Thyroid gland (tissue), 4 donors: ENCODE measurements at regions not wholly inside any gene's neighbourhood (a gene's known extent, or its start where the extent isn't known, plus 50 kb on each side); places are given as distances from the start of the nearest gene placed in this dataset.
A peak's percentile ranks its signal among the peaks of the same experiment; 100 is the strongest.
"Not testable (repeated sequence)": the region's sequence is repeated elsewhere in the genome, so short reads cannot be mapped to it uniquely, and the experiment has no call there.

Experiments used
- DNase-seq, 2 donors: peaks; one replicate each; pipeline ENCODE4 v3.0.0-alpha.2; 2019
- H3K27ac ChIP-seq, 3 donors: fragments of 200-600 bp; sonication (generic); 1 replicate in 2 of 3; 2 replicates in 1 of 3; pipeline ENCODE4 v1.5.1; 2016 to 2019; ENCODE audit warnings: mild to moderate bottlenecking in 1 of 3, moderate library complexity in 1 of 3
- H3K27me3 ChIP-seq: fragments of 200-600 bp; sonication (generic); one replicate; pipeline ENCODE4 v1.5.1; 2019
- H3K36me3 ChIP-seq, 2 donors: fragments of 200-600 bp; sonication (generic); one replicate each; pipeline ENCODE4 v1.5.1; 2016 to 2019
- H3K4me1 ChIP-seq, 2 donors: fragments of 200-600 bp; sonication (generic); one replicate each; pipeline ENCODE4 v1.5.1; 2017 to 2019
- H3K4me3 ChIP-seq, 3 donors: fragments of 200-600 bp; sonication (generic); replicated peaks in 1 of 3; 1 replicate in 2 of 3; 2 replicates in 1 of 3; pipeline ENCODE4 v1.5.1; 2016; ENCODE audit warnings: mild to moderate bottlenecking in 1 of 3
- H3K9me3 ChIP-seq: fragments of 200-600 bp; sonication (generic); one replicate; pipeline ENCODE4 v1.5.1; 2017
- POLR2A ChIP-seq, 2 donors: fragments of 450-650 bp; IDR thresholded peaks; one replicate each; pipeline ENCODE4 v1.6.1; 2017; ENCODE audit warnings: antibody characterized with exemption in 2 of 2, mild to moderate bottlenecking in 2 of 2, moderate library complexity in 1 of 2
- WGBS, 2 donors: methylation state at CpG; one replicate each; pipeline ENCODE4 v1.1.5; 2017; 5-methylcytosine and 5-hydroxymethylcytosine counted together
- intact Hi-C: fragments of 100-400 bp; cut with DNase I; formaldehyde crosslinking; loops from one replicate; pipeline ENCODE4 v1.15.1; 2023
- TF ChIP-seq, protein P1 (sequence below), 6 experiments: fragments of 200-600 bp in 3 of 6; fragments of 450-650 bp in 3 of 6; sonication (generic) in 3 of 6; IDR thresholded peaks; one replicate each; pipeline ENCODE4 v1.5.1; 2016 to 2019; ENCODE audit warnings: antibody characterized with exemption in 6 of 6, mild to moderate bottlenecking in 2 of 6, inconsistent platforms in 1 of 6, moderate library complexity in 1 of 6

DNA sequence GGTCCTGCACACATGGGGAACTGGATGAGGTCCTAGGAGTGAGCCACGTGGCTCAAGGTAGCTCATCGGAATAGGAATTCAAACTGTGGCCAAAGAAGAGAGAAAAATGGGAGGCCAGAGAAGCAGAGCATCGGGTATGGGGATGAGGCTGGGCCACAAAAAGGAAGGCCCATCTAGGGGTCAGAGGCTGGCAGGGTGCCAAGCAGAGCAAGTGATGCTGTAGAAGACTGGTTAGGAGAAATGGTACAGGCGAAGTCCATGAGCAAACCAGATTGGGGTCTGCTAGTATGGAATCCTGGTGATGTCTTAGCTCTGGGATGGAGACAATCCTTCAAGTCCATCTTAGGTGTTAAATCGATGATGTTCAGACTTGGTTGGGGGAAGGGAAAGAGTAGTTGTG is 68.0 kb downstream of the TEX35 start:
- Histone ChIP-seq H3K27ac (peak overlapping the region in 1 of 3 donors; percentile 21), H3K4me3 (no peak overlapping the region), H3K9me3 (no peaks in the 10 kb centered on the region), H3K4me1 (peaks cover 13 to 37% of the 10 kb centered on the region in 2 donors), H3K27me3 (no peaks in the 10 kb centered on the region), H3K36me3 (no peaks in the 10 kb centered on the region)
- intact Hi-C loops, result no loop called here
- no peak for DNase-seq
- TF ChIP-seq, protein P1, sequence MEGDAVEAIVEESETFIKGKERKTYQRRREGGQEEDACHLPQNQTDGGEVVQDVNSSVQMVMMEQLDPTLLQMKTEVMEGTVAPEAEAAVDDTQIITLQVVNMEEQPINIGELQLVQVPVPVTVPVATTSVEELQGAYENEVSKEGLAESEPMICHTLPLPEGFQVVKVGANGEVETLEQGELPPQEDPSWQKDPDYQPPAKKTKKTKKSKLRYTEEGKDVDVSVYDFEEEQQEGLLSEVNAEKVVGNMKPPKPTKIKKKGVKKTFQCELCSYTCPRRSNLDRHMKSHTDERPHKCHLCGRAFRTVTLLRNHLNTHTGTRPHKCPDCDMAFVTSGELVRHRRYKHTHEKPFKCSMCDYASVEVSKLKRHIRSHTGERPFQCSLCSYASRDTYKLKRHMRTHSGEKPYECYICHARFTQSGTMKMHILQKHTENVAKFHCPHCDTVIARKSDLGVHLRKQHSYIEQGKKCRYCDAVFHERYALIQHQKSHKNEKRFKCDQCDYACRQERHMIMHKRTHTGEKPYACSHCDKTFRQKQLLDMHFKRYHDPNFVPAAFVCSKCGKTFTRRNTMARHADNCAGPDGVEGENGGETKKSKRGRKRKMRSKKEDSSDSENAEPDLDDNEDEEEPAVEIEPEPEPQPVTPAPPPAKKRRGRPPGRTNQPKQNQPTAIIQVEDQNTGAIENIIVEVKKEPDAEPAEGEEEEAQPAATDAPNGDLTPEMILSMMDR (IDR thresholded peaks at IDR 0.05), result no peak
- TF ChIP-seq POLR2A (IDR thresholded peaks at IDR 0.05), result no peak
- WGBS, 2 donors, result 88 to 95% methylated on average over 5 of the region's 5 CpGs

- intact Hi-C loops, result no loop called here
- peak overlapping the region in 1 of 3 donors; percentile 21 for H3K27ac ChIP-seq
- H3K4me3 ChIP-seq, result no peak overlapping the region
- no peaks in the 10 kb centered on the region for H3K27me3 ChIP-seq
- DNase-seq, result peak; percentile 38 to 47
- no peaks in the 10 kb centered on the region for H3K36me3 ChIP-seq
- TF ChIP-seq, protein P1 (IDR thresholded peaks at IDR 0.05), result no peak
- TF ChIP-seq POLR2A (IDR thresholded peaks at IDR 0.05), result no peak
- H3K9me3 ChIP-seq, result no peaks in the 10 kb centered on the region
- 42 to 46% methylated on average over 12 of the region's 12 CpGs for WGBS, 2 donors
- H3K4me1 ChIP-seq, result peaks cover 13 to 35% of the 10 kb centered on the region in 2 donors
Measured at GRCh38 chr1:178581351-178582303, 68.7 kb downstream of the TEX35 start.

DNA sequence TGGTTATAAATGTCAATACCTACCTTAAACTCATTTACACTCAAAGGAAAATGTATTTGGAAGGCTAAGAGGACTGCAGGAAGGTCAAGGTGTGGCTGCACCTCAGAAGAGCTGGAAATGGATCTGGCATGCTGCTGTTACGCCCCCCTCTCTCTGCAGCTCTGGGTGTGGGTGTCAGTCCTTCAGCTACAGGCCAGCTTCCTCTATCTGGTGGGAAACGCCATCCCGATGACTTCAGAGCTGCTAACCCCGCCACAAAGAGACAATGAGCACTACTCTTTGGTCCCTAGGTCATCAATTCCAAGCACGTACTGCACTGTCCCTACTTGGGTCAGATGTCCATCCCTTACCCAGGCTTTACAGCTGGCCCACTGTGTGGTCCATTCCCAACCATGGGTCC is 74.2 kb downstream of the TEX35 start:
- Histone ChIP-seq H3K4me1 (peaks cover 3 to 7% of the 10 kb centered on the region in 2 donors), H3K36me3 (no peaks in the 10 kb centered on the region), H3K27ac (no peak overlapping the region), H3K9me3 (no peaks in the 10 kb centered on the region), H3K4me3 (no peak overlapping the region), H3K27me3 (no peaks in the 10 kb centered on the region)
- WGBS, 2 donors, result 84 to 98% methylated on average over 5 of the region's 5 CpGs
- DNase-seq, result no peak
- intact Hi-C loops, result no loop called here
- TF ChIP-seq, protein P1 (IDR thresholded peaks at IDR 0.05), result no peak
- TF ChIP-seq POLR2A (IDR thresholded peaks at IDR 0.05), result no peak

GRCh38 chr1:178587975-178588374 is 75.1 kb downstream of the TEX35 start:
- no peak overlapping the region for H3K27ac ChIP-seq
- TF ChIP-seq, protein P1 (IDR thresholded peaks at IDR 0.05), result no peak
- TF ChIP-seq POLR2A (IDR thresholded peaks at IDR 0.05), result no peak
- intact Hi-C loops, result no loop called here
- no peaks in the 10 kb centered on the region for H3K27me3 ChIP-seq
- DNase-seq, result no peak
- WGBS, 2 donors, result 73 to 81% methylated on average over 4 of the region's 4 CpGs
- H3K4me1 ChIP-seq, result no peaks in the 10 kb centered on the region
- no peak overlapping the region for H3K4me3 ChIP-seq
- H3K9me3 ChIP-seq, result no peaks in the 10 kb centered on the region
- H3K36me3 ChIP-seq, result no peaks in the 10 kb centered on the region

DNA sequence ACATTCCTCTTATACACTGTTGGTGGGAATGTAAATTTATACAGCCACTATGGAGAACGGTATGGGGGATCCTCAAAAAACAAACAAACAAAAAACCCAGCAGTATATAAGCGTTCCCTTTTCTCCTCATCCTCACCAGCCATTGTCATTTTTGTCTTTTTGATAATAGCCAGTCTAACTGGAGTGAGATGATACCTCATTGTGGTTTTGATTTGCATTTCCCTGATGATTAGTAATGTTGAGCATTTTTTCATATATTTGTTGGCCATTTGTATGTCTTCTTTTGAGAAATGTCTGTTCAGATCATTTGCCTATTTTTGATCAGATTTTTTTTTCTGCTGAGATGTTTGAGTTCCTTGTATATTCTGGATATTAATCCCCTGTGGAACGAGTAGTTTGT is 76.1 kb downstream of the TEX35 start:
- H3K27ac ChIP-seq, H3K4me3 ChIP-seq, H3K27me3 ChIP-seq, H3K36me3 ChIP-seq, intact Hi-C loops, H3K9me3 ChIP-seq, DNase-seq, H3K4me1 ChIP-seq: not testable (repeated sequence)
- WGBS, 2 donors, result 75 to 87% methylated on average over 3 of the region's 3 CpGs

DNA sequence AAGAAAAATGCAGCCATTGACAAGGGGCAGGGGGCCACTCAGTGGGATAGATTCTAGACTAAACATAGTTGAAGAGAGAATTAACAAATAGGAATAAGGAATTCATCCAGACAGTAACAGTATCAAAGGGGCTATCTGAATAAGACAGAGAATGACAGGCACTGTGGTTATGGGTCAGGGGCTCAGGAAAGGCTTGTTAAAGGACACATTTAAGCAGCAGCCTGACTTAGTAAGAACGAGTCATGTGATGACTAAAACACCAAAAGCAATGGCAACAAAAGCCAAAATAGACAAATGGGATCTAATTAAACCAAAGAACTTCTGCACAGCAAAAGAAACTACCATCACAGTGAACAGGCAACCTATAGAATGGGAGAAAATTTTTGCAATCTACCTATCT is 78.9 kb downstream of the TEX35 start:
- WGBS, 2 donors, result 76 to 98% methylated on average over 1 of the region's 1 CpG
- intact Hi-C loops, result not testable (repeated sequence)

More for the DNA sequence above, 78.9 kb downstream of the TEX35 start:
- H3K4me3 ChIP-seq, H3K36me3 ChIP-seq, H3K27ac ChIP-seq, H3K27me3 ChIP-seq, DNase-seq, H3K9me3 ChIP-seq, H3K4me1 ChIP-seq: not testable (repeated sequence)
